NT2/D1 (cell line): ENCODE measurements at regions not wholly inside any gene's neighbourhood (a gene's known extent, or its start where the extent isn't known, plus 50 kb on each side); places are given as distances from the start of the nearest gene placed in this dataset.

Experiments used
- DNase-seq: peaks from one replicate; pipeline ENCODE4 v3.0.0-alpha.2; 2011; ENCODE audit warnings: low read depth, low spot score
- H3K27me3 ChIP-seq: 2 replicates; pipeline ENCODE4 v1.6.0; 2011; ENCODE audit warnings: mild to moderate bottlenecking; ENCODE audit not compliant: insufficient read length, insufficient read depth
- H3K36me3 ChIP-seq: 2 replicates; pipeline ENCODE4 v1.6.1; 2011; ENCODE audit warnings: mild to moderate bottlenecking, low read length, mixed read lengths; ENCODE audit not compliant: insufficient read depth, insufficient read length
- H3K4me1 ChIP-seq: 2 replicates; pipeline ENCODE4 v1.5.1; 2011; ENCODE audit not compliant: insufficient read depth, insufficient read length
- H3K4me3 ChIP-seq: 2 replicates; pipeline ENCODE4 v1.5.1; 2011; ENCODE audit warnings: low read depth; ENCODE audit not compliant: insufficient read length
- H3K9ac ChIP-seq: 2 replicates; pipeline ENCODE4 v1.6.0; 2011; ENCODE audit warnings: low read depth; ENCODE audit not compliant: insufficient read length
- H3K9me3 ChIP-seq: 2 replicates; pipeline ENCODE4 v1.5.1; 2011; ENCODE audit warnings: mild to moderate bottlenecking, low read length; ENCODE audit not compliant: insufficient read depth
- SUZ12 ChIP-seq: IDR thresholded peaks from 2 replicates; pipeline ENCODE4 v1.6.1; 2011; ENCODE audit not compliant: insufficient read length, insufficient read depth; ENCODE audit errors: extremely low read depth
- YY1 ChIP-seq: IDR thresholded peaks from 2 replicates; pipeline ENCODE4 v1.6.1; 2011; ENCODE audit not compliant: insufficient read length, insufficient read depth
- ZNF274 ChIP-seq: IDR thresholded peaks from 2 replicates; pipeline ENCODE4 v1.6.1; 2011; ENCODE audit warnings: mild to moderate bottlenecking, low read depth, low read length

DNA sequence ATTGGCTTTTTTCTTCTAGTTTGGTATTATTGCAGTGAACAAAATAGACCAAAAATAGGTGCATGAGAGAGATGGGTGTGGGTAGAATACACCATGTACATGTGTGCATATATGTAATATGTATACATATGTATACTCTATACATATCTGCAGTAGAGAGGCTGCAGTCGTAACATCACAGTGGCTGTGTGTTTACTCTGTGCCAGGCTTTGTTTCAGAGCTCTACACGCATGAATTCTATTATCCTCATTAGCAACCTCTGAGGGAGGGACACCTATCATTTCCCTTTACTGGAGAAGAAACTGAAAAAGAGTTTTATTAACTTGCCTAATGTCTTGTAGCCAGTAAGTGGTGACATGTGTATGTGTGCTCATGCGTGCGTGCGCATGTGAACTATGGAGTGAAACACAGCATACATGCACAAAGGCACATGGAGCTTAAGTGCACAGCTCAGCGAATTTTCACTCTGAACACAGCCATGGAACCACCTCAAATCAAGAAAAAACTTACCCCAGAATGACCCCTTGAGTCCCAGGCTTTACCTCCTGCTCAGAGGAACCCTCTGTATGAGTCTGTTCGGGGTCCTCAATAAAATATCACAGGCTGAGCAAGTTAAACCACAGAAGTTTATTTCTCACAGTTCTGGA, 452.5 kb downstream of the CDH26 start:
- DNase-seq = no peak
- TF ChIP-seq SUZ12 (no peak), ZNF274 (no peak), YY1 (no peak)
- peaks cover 41% of the 10 kb centered on the region for H3K27me3 ChIP-seq

DNA sequence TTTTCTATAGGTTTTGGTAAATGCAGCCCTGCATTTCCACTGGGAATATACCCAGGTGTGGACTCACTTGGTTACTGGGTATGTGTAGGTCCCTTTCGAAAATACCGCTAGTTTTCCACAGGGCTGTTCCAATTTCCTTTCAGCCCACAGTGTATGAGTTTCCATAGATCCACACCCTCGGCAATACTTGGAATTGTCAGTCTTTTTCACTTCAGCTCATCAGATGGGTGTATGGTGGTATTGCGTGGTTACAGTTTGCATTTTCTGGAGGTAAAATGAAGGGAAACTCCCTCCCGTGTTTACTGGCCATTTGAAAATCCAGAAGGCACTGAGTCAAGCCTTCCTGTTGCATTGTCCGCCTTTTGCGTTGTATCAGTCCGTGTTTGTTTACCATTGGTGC, 453.6 kb downstream of the CDH26 start:
- no peaks in the 10 kb centered on the region for H3K9me3 ChIP-seq
- H3K4me1 ChIP-seq = no peaks in the 10 kb centered on the region
- DNase-seq = no peak
- H3K27me3 ChIP-seq = peaks cover 34% of the 10 kb centered on the region
- TF ChIP-seq SUZ12 (no peak), ZNF274 (no peak), YY1 (no peak)
- no peak overlapping the region for H3K4me3 ChIP-seq
- H3K36me3 ChIP-seq = no peaks in the 10 kb centered on the region
- no peak overlapping the region for H3K9ac ChIP-seq

More for the DNA sequence above, 452.5 kb downstream of the CDH26 start:
- no peaks in the 10 kb centered on the region for H3K36me3 ChIP-seq
- H3K4me3 ChIP-seq = no peak overlapping the region
- no peaks in the 10 kb centered on the region for H3K9me3 ChIP-seq
- no peaks in the 10 kb centered on the region for H3K4me1 ChIP-seq
- H3K9ac ChIP-seq = no peak overlapping the region

DNA sequence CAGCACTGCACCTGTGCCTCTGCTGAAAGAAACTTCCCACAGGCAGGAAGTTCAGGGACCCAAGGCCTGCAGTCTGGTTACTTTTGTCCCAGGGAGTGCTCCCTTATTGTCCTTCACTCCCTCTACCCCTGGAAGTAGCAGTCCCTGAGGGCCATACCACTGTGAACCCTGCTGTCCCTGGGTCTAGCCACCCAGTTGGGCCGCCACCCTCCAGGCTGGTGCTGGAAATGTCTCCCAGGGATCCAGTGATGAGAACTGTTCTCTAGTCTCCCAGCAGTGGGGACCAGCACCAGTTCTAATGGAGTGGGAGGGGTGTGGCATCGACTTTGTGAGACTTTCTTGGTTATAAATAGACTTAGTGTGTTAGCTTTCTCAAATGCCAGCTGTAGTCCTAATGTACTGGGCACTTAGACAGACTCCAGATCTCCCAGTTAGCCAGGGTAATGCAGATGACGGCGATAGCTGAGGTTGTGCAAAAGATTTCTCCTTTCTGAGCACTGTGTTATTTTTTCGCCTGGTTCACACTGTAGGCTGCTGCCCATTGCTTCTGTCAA, 462.5 kb downstream of the CDH26 start:
- TF ChIP-seq SUZ12 = no peak
- TF ChIP-seq ZNF274 = no peak
- TF ChIP-seq YY1 = no peak
- Histone ChIP-seq H3K9ac (no peak overlapping the region), H3K36me3 (no peaks in the 10 kb centered on the region), H3K27me3 (peaks cover 16% of the 10 kb centered on the region), H3K4me1 (no peaks in the 10 kb centered on the region), H3K9me3 (no peaks in the 10 kb centered on the region), H3K4me3 (no peak overlapping the region)
- DNase-seq = no peak

DNA sequence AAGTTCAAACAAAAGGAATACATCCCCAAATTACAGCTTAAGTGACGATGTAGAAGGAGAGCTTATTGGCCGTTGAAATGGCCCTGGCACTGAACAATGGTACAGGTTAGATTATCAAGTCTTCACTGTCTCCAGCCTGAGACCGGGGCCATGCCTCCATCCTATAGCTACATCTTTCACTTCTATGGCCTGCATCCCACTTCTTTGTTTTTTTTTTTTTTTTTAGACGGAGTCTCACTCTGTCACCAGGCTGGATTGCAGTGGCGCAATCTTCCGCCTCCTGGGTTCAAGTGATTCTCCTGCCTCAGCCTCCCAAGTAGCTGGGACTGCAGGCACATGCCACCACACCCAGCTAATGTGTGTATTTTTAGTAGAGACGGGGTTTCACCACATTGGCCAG, 464.6 kb downstream of the CDH26 start:
- TF ChIP-seq SUZ12 (no peak), ZNF274 (no peak), YY1 (no peak)
- H3K27me3 ChIP-seq = peaks cover 21% of the 10 kb centered on the region

DNA sequence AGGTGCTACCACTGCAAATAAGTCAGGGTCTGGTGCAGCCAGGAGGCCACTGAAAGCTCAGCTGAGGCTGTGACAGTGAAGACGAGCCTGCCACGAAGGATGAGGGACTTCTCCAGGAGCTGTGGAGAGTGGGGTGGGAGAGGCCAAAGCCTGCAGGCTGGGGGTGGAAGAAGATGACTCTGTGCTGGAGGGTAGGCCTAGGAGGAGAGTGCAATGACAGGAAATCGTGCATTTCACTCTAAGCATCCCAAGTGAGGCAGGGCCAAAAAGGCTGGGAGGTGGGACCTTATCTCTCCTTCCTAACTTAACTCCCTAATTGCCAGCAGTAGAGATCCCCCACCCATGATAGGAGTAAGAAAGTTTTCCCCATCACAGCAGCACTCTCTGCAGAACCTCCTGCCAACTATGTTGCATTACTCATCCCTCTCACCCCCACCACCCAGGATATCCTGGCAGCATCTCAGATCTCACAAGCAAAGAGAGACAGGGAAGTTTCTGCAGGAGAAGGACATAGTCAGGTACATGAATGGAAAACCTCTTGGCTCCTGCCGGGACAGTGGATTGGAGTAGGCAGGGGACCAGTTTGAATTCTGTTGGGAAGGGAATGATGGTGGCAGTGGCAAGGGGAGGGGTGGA, 466.2 kb downstream of the CDH26 start:
- DNase-seq = no peak
- no peaks in the 10 kb centered on the region for H3K4me1 ChIP-seq
- no peak for TF ChIP-seq YY1
- TF ChIP-seq ZNF274 = no peak
- no peak for TF ChIP-seq SUZ12
- H3K4me3 ChIP-seq = no peak overlapping the region
- peaks cover 27% of the 10 kb centered on the region for H3K27me3 ChIP-seq
- H3K36me3 ChIP-seq = no peaks in the 10 kb centered on the region
- H3K9me3 ChIP-seq = no peaks in the 10 kb centered on the region
- H3K9ac ChIP-seq = no peak overlapping the region

More for the DNA sequence above, 464.6 kb downstream of the CDH26 start:
- Histone ChIP-seq H3K4me1 (no peaks in the 10 kb centered on the region), H3K9me3 (no peaks in the 10 kb centered on the region), H3K36me3 (no peaks in the 10 kb centered on the region), H3K4me3 (no peak overlapping the region), H3K9ac (no peak overlapping the region)
- no peak for DNase-seq

DNA sequence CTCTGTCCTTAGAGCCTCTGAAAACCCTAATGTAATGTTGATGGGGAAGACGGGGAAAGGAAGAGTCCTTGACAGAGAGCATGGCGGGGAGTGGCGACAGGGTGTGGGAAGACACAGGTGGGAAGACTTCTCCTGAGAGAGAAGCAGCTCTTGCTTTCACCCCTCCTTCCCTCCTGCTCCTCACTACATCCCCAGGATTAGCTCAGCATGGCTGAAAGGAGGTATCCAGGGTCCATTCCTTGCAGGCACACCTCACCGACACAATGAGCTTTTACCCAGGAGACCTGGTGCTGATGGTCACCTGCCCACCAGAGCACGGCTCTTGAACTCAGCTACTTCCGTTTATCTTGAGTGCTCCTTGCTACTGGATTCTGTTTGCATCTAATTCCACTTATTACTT, 469.3 kb downstream of the CDH26 start:
- no peak for TF ChIP-seq ZNF274
- no peak for TF ChIP-seq YY1
- no peak for TF ChIP-seq SUZ12
- no peaks in the 10 kb centered on the region for H3K4me1 ChIP-seq
- H3K4me3 ChIP-seq = no peak overlapping the region
- peaks cover 22% of the 10 kb centered on the region for H3K27me3 ChIP-seq
- H3K9me3 ChIP-seq = no peaks in the 10 kb centered on the region
- no peak for DNase-seq
- H3K9ac ChIP-seq = no peak overlapping the region
- H3K36me3 ChIP-seq = no peaks in the 10 kb centered on the region

DNA sequence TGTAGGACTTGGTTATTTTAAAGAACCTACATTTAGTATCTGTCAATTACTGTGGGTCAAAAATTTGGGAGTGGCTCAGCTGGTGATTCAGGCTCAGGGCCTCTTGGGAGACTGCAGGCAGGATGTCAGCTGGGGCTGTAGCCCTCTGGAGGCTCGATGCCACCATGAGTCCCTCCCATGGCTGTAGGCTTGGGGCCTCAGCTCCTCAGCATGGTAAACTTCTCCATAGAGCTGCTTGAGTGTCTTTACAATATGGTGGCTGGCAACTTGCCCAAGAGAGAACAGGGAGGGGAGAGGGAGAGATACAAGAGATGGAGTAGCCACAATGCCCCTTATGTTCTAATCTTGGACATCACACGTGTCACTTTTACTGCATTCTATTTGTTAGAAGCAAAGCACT, 470.4 kb downstream of the CDH26 start:
- Histone ChIP-seq H3K36me3 (no peaks in the 10 kb centered on the region), H3K9ac (no peak overlapping the region), H3K4me3 (no peak overlapping the region), H3K4me1 (no peaks in the 10 kb centered on the region), H3K9me3 (no peaks in the 10 kb centered on the region), H3K27me3 (peaks cover 22% of the 10 kb centered on the region)
- TF ChIP-seq YY1 (no peak), SUZ12 (no peak), ZNF274 (no peak)
- no peak for DNase-seq
